HG03175 (cell line): ENCODE measurements at regions not wholly inside any gene's neighbourhood (a gene's known extent, or its start where the extent isn't known, plus 50 kb on each side); places are given as distances from the start of the nearest gene placed in this dataset.
"Not testable (repeated sequence)": the region's sequence is repeated elsewhere in the genome, so short reads cannot be mapped to it uniquely, and the experiment has no call there.

Experiments
- ATAC-seq: cut with Tn5 transposase; IDR thresholded peaks from one replicate; pipeline ENCODE4 v1.9.1; 2021; ENCODE audit warnings: mild to moderate bottlenecking, moderate library complexity; ENCODE audit not compliant: unreplicated experiment

GRCh38 chr13:61672756-61673155 is 257.1 kb upstream of the PCDH20 start:
- no peak for ATAC-seq

- no peak for ATAC-seq
Observed at GRCh38 chr13:61670384-61671161, 254.9 kb upstream of the PCDH20 start.

GRCh38 chr13:61664801-61665705 is 249.4 kb upstream of the PCDH20 start:
- ATAC-seq = no peak

GRCh38 chr13:61654481-61654880 is 238.8 kb upstream of the PCDH20 start:
- no peak for ATAC-seq

GRCh38 chr13:61648547-61648946 is 232.9 kb upstream of the PCDH20 start:
- ATAC-seq = no peak

GRCh38 chr13:61612192-61612591 is 196.5 kb upstream of the PCDH20 start:
- ATAC-seq = no peak

- no peak for ATAC-seq
Observed at GRCh38 chr13:61608138-61608537, 192.5 kb upstream of the PCDH20 start.

- no peak for ATAC-seq
Observed at GRCh38 chr13:61600360-61601033, 184.8 kb upstream of the PCDH20 start.

GRCh38 chr13:61592489-61592888 is 176.8 kb upstream of the PCDH20 start:
- no peak for ATAC-seq

GRCh38 chr13:61575973-61576372 is 160.3 kb upstream of the PCDH20 start:
- no peak for ATAC-seq

- no peak for ATAC-seq
Observed at GRCh38 chr13:61563645-61564044, 148.0 kb upstream of the PCDH20 start.

GRCh38 chr13:61546911-61547310 is 131.3 kb upstream of the PCDH20 start:
- ATAC-seq = no peak

- no peak for ATAC-seq
Observed at GRCh38 chr13:61546413-61546812, 130.8 kb upstream of the PCDH20 start.

GRCh38 chr13:61536433-61536832 is 120.8 kb upstream of the PCDH20 start:
- ATAC-seq = no peak

- ATAC-seq = no peak
Observed at GRCh38 chr13:61531383-61532065, 115.9 kb upstream of the PCDH20 start.

- not testable (repeated sequence) for ATAC-seq
Observed at GRCh38 chr13:61519214-61519613, 103.6 kb upstream of the PCDH20 start.

- ATAC-seq = no peak
Observed at GRCh38 chr13:61508936-61509335, 93.3 kb upstream of the PCDH20 start.

- ATAC-seq = no peak
Observed at GRCh38 chr13:61500176-61500575, 84.5 kb upstream of the PCDH20 start.

GRCh38 chr13:61495648-61496047 is 80.0 kb upstream of the PCDH20 start:
- no peak for ATAC-seq

GRCh38 chr13:61493556-61493955 is 77.9 kb upstream of the PCDH20 start:
- not testable (repeated sequence) for ATAC-seq

GRCh38 chr13:61486496-61486895 is 70.8 kb upstream of the PCDH20 start:
- ATAC-seq = no peak
